ENCODE measurements at regions not wholly inside any gene's neighbourhood (a gene's known extent, or its start where the extent isn't known, plus 50 kb on each side); places are given as distances from the start of the nearest gene placed in this dataset.

- TF ChIP-seq CTCF (IDR thresholded peaks at IDR 0.05) (no peak), EP300 (IDR thresholded peaks at IDR 0.05) (no peak), POLR2A (IDR thresholded peaks at IDR 0.05) (no peak)
Observed at GRCh38 chr4:114108869-114109268, 129.4 kb upstream of the ARSJ start.

Data from ovary (tissue), 3 donors.